HG02588 (cell line): ENCODE measurements at regions not wholly inside any gene's neighbourhood (a gene's known extent, or its start where the extent isn't known, plus 50 kb on each side); places are given as distances from the start of the nearest gene placed in this dataset.

Experiments used
- ATAC-seq: cut with Tn5 transposase; IDR thresholded peaks from one replicate; pipeline ENCODE4 v1.9.1; 2021; ENCODE audit warnings: mild to moderate bottlenecking, moderate library complexity; ENCODE audit not compliant: unreplicated experiment

- ATAC-seq, result no peak
These were observed 138.6 kb upstream of the EPHA4 start for GRCh38 chr2:221710744-221711143.

- no peak for ATAC-seq
These were observed 136.8 kb upstream of the EPHA4 start for GRCh38 chr2:221708902-221709301.

- no peak for ATAC-seq
These were observed 133.2 kb upstream of the EPHA4 start for GRCh38 chr2:221705185-221705877.

GRCh38 chr2:221704442-221704841 lies 132.3 kb upstream of the EPHA4 start:
- ATAC-seq, result no peak

GRCh38 chr2:221693365-221693764 lies 121.3 kb upstream of the EPHA4 start:
- ATAC-seq, result no peak

- ATAC-seq, result no peak
These were observed 119.5 kb upstream of the EPHA4 start for GRCh38 chr2:221691571-221691970.

- ATAC-seq, result no peak
These were observed 117.0 kb upstream of the EPHA4 start for GRCh38 chr2:221689140-221689539.

GRCh38 chr2:221680548-221680947 lies 108.4 kb upstream of the EPHA4 start:
- ATAC-seq, result no peak

- no peak for ATAC-seq
These were observed 105.6 kb upstream of the EPHA4 start for GRCh38 chr2:221677688-221678087.

- ATAC-seq, result no peak
These were observed 104.6 kb upstream of the EPHA4 start for GRCh38 chr2:221676566-221677172.

GRCh38 chr2:221675201-221675908 lies 103.3 kb upstream of the EPHA4 start:
- no peak for ATAC-seq

- no peak for ATAC-seq
These were observed 102.3 kb upstream of the EPHA4 start for GRCh38 chr2:221674446-221674845.

GRCh38 chr2:221673248-221673647 lies 101.1 kb upstream of the EPHA4 start:
- no peak for ATAC-seq

- no peak for ATAC-seq
These were observed 99.4 kb upstream of the EPHA4 start for GRCh38 chr2:221671515-221671914.

- ATAC-seq, result no peak
These were observed 90.7 kb upstream of the EPHA4 start for GRCh38 chr2:221662689-221663391.

GRCh38 chr2:221657806-221658205 lies 85.7 kb upstream of the EPHA4 start:
- no peak for ATAC-seq

GRCh38 chr2:221655300-221655699 lies 83.2 kb upstream of the EPHA4 start:
- no peak for ATAC-seq

- no peak for ATAC-seq
These were observed 81.1 kb upstream of the EPHA4 start for GRCh38 chr2:221653182-221653581.

- ATAC-seq, result no peak
These were observed 77.1 kb upstream of the EPHA4 start for GRCh38 chr2:221649051-221649775.

GRCh38 chr2:221642447-221642846 lies 70.3 kb upstream of the EPHA4 start:
- no peak for ATAC-seq
